IMR-90 (cell line): ENCODE measurements at regions not wholly inside any gene's neighbourhood (a gene's known extent, or its start where the extent isn't known, plus 50 kb on each side); places are given as distances from the start of the nearest gene placed in this dataset.

ENCODE experiments used
- ATAC-seq: fragments of 200-7000 bp; cut with Tn5 transposase; 2 replicates; pipeline ENCODE4 v1.9.1; 2020; ENCODE audit warnings: low read depth, mild to moderate bottlenecking, moderate library complexity
- BruUV-seq: library from RNA; stranded (reverse); fragments of 400-500 nt; replicated peaks from 2 replicates; lab custom pipeline; 2021; lab: Mats Ljungman, UMichigan
- CTCF ChIA-PET: fragments of 300-600 bp; formaldehyde crosslinking; extraction: SDS; loops from one replicate; lab custom pipeline; 2021; ENCODE audit warnings: antibody characterized with exemption; lab: Yijun Ruan, JAX
- POLR2A ChIA-PET: fragments of 300-600 bp; sonication (Branson Sonifier 250); formaldehyde crosslinking; loops from one replicate; lab custom pipeline; 2022; ENCODE audit warnings: antibody characterized with exemption; ENCODE audit not compliant: unreplicated experiment; lab: Charles Lee
- DNase-seq: peaks from one replicate; pipeline ENCODE4 v3.0.0; 2013
- H2AFZ ChIP-seq: replicated peaks from 2 replicates; pipeline ENCODE3; 2013; ENCODE audit warnings: low read length, mild to moderate bottlenecking; ENCODE audit not compliant: poor library complexity
- H2AK5ac ChIP-seq: 2 replicates; pipeline ENCODE4 v1.6.1; 2013; ENCODE audit warnings: low read depth, low read length, inconsistent platforms
- H2AK9ac ChIP-seq: replicated peaks from 2 replicates; pipeline ENCODE3; 2013; ENCODE audit warnings: mild to moderate bottlenecking, low read depth, low read length, moderate library complexity; ENCODE audit not compliant: poor library complexity
- H2BK120ac ChIP-seq: 2 replicates; pipeline ENCODE4 v1.6.1; 2013; ENCODE audit warnings: low read depth, low read length, inconsistent platforms
- H2BK15ac ChIP-seq: 3 replicates; pipeline ENCODE4 v1.6.1; 2013; ENCODE audit warnings: low read depth, low read length, inconsistent platforms
- H2BK20ac ChIP-seq: 2 replicates; pipeline ENCODE4 v1.6.1; 2013; ENCODE audit warnings: low read depth, mild to moderate bottlenecking, inconsistent platforms, low read length, moderate library complexity
- H2BK5ac ChIP-seq: 2 replicates; pipeline ENCODE4 v1.6.1; 2013; ENCODE audit warnings: mild to moderate bottlenecking, low read depth, low read length, inconsistent platforms; ENCODE audit not compliant: poor library complexity, severe bottlenecking
- H3K14ac ChIP-seq: replicated peaks from 2 replicates; pipeline ENCODE4 v1.6.1; 2013; ENCODE audit warnings: low read depth, low read length, inconsistent platforms
- H3K18ac ChIP-seq: 2 replicates; pipeline ENCODE4 v1.6.1; 2013; ENCODE audit warnings: low read depth, low read length, control low read depth
- H3K23ac ChIP-seq: 2 replicates; pipeline ENCODE4 v1.6.1; 2013; ENCODE audit warnings: low read depth, low read length, inconsistent platforms
- H3K27ac ChIP-seq: 2 replicates; pipeline ENCODE4 v1.5.1; 2013; ENCODE audit warnings: mild to moderate bottlenecking, control low read depth, low read length; ENCODE audit not compliant: insufficient read depth
- H3K27me3 ChIP-seq: 2 replicates; pipeline ENCODE4 v1.6.1; 2013; ENCODE audit warnings: low read length; ENCODE audit not compliant: control insufficient read depth, insufficient read depth
- H3K36me3 ChIP-seq: 2 replicates; pipeline ENCODE4 v1.6.1; 2013; ENCODE audit warnings: low read length, mixed read lengths; ENCODE audit not compliant: control insufficient read depth, insufficient read depth
- H3K4ac ChIP-seq: 2 replicates; pipeline ENCODE4 v1.6.1; 2013; ENCODE audit warnings: low read depth, low read length, inconsistent platforms
- H3K4me1 ChIP-seq: 2 replicates; pipeline ENCODE4 v1.6.1; 2013; ENCODE audit warnings: low read length, mixed read lengths; ENCODE audit not compliant: control insufficient read depth, insufficient read depth
- H3K4me2 ChIP-seq: 2 replicates; pipeline ENCODE4 v1.6.1; 2013; ENCODE audit warnings: low read depth, mild to moderate bottlenecking, control low read depth, low read length, moderate library complexity
- H3K4me3 ChIP-seq: 2 replicates; pipeline ENCODE4 v1.5.1; 2013; ENCODE audit warnings: low read depth, mild to moderate bottlenecking, control low read depth, low read length, moderate library complexity; ENCODE audit not compliant: insufficient read depth
- H3K56ac ChIP-seq: 2 replicates; pipeline ENCODE4 v1.6.1; 2013; ENCODE audit warnings: low read length, inconsistent platforms; ENCODE audit not compliant: insufficient read depth; ENCODE audit errors: extremely low read depth
- H3K79me1 ChIP-seq, 2 experiments: 2 replicates each; pipeline ENCODE4 v1.6.1; 2013; ENCODE audit warnings: low read length in 2 of 2, inconsistent platforms in 1 of 2, low read depth in 1 of 2
- H3K9ac ChIP-seq: 2 replicates; pipeline ENCODE4 v1.6.1; 2013; ENCODE audit warnings: low read depth, low read length, control low read depth
- H3K9me1 ChIP-seq: 2 replicates; pipeline ENCODE4 v1.6.1; 2013; ENCODE audit warnings: low read length, inconsistent platforms; ENCODE audit not compliant: insufficient read depth
- H3K9me3 ChIP-seq: 2 replicates; pipeline ENCODE4 v1.6.1; 2013; ENCODE audit warnings: low read length; ENCODE audit not compliant: control insufficient read depth, insufficient read depth
- H4K20me1 ChIP-seq: 2 replicates; pipeline ENCODE4 v1.6.1; 2013; ENCODE audit warnings: low read length, inconsistent platforms; ENCODE audit not compliant: insufficient read depth
- H4K5ac ChIP-seq: 2 replicates; pipeline ENCODE4 v1.6.1; 2013; ENCODE audit warnings: mild to moderate bottlenecking, low read depth, low read length, control low read depth
- H4K8ac ChIP-seq, 2 experiments: 2 replicates each; pipeline ENCODE4 v1.6.1; 2013; ENCODE audit warnings: low read depth in 2 of 2, low read length in 2 of 2, control low read depth in 1 of 2, inconsistent platforms in 1 of 2
- H4K91ac ChIP-seq: 2 replicates; pipeline ENCODE4 v1.6.1; 2013; ENCODE audit warnings: low read depth, low read length, inconsistent platforms; ENCODE audit not compliant: insufficient read depth
- CEBPB ChIP-seq: IDR thresholded peaks from 2 replicates; pipeline ENCODE4 v1.6.1; 2012; ENCODE audit warnings: low read depth, low read length, improper control_type of control experiment
- CTCF ChIP-seq: conservative IDR thresholded peaks from 2 replicates; pipeline ENCODE4 v1.5.1; 2012; ENCODE audit warnings: mild to moderate bottlenecking, low read depth, low read length, improper control_type of control experiment
- ELK1 ChIP-seq: fragments of 150-350 bp; IDR thresholded peaks from 2 replicates; pipeline ENCODE4 v1.6.1; 2016; ENCODE audit warnings: low read depth, mild to moderate bottlenecking, low read length, moderate library complexity, borderline replicate concordance
- FOS ChIP-seq: fragments of 150-350 bp; IDR thresholded peaks from 2 replicates; pipeline ENCODE4 v1.6.1; 2016; ENCODE audit warnings: low read depth, low read length
- MAZ ChIP-seq: IDR thresholded peaks from 2 replicates; pipeline ENCODE4 v1.6.1; 2012; ENCODE audit warnings: low read depth, mild to moderate bottlenecking, low read length, improper control_type of control experiment, moderate library complexity, borderline replicate concordance
- MXI1 ChIP-seq: IDR thresholded peaks from 2 replicates; pipeline ENCODE4 v1.6.1; 2012; ENCODE audit warnings: low read depth, mild to moderate bottlenecking, low read length, moderate library complexity, borderline replicate concordance
- NFE2L2 ChIP-seq: fragments of 150-350 bp; IDR thresholded peaks from 2 replicates; pipeline ENCODE4 v1.6.1; 2016; ENCODE audit warnings: low read depth, mild to moderate bottlenecking, low read length
- POLR2A ChIP-seq: IDR thresholded peaks from 2 replicates; pipeline ENCODE4 v1.6.1; 2012; ENCODE audit warnings: mild to moderate bottlenecking, low read depth, low read length
- RAD21 ChIP-seq: IDR thresholded peaks from 2 replicates; pipeline ENCODE4 v1.6.1; 2012; ENCODE audit warnings: low read length, improper control_type of control experiment
- RFX5 ChIP-seq: IDR thresholded peaks from 2 replicates; pipeline ENCODE4 v1.8.0; 2012; ENCODE audit warnings: low read depth, mild to moderate bottlenecking, low read length, moderate library complexity
- WGBS, 2 experiments: methylation state at CpG; one replicate each; pipeline versions ENCODE4 v1.1.5 to v1.1.7; 2013; ENCODE audit warnings: missing lambda C conversion rate in 2 of 2; ENCODE audit not compliant: insufficient read length in 1 of 2; ENCODE audit errors: extremely low coverage in 2 of 2; 5-methylcytosine and 5-hydroxymethylcytosine counted together
- dilution Hi-C: fragments of 300-500 bp; cut with HindIII; formaldehyde crosslinking; loops from one replicate; pipeline ENCODE4 v1.14.3; 2018; ENCODE audit warnings: low sequenced_read_pairs; ENCODE audit not compliant: unreplicated experiment
- in situ Hi-C: fragments of 300-500 bp; cut with MboI; formaldehyde crosslinking; loops from 3 replicates; pipeline ENCODE4 v1.14.3; 2019; ENCODE audit warnings: low sequenced_read_pairs, inconsistent platforms, mixed read lengths
- intact Hi-C: fragments of 100-400 bp; cut with micrococcal nuclease; formaldehyde crosslinking; loops from 2 replicates; pipeline ENCODE4 v1.10.0; 2022

GRCh38 chr14:84987042-84987441 lies 542.9 kb upstream of the FLRT2 start:
- Histone ChIP-seq H3K18ac (no peak overlapping the region), H4K5ac (no peak overlapping the region), H2AK5ac (no peak overlapping the region), H3K23ac (no peak overlapping the region), H2AFZ (no peak overlapping the region), H3K79me1 (no peaks in the 10 kb centered on the region), H3K9me3 (peaks cover 2% of the 10 kb centered on the region; the same call in 1 of the 2 replicates), H4K20me1 (no peaks in the 10 kb centered on the region), H4K91ac (no peak overlapping the region), H2BK20ac (no peak overlapping the region), H3K4me3 (no peak overlapping the region), H3K56ac (no peak overlapping the region), H3K4me2 (no peak overlapping the region), H2BK5ac (no peak overlapping the region), H3K36me3 (no peaks in the 10 kb centered on the region), H3K4ac (no peak overlapping the region), H3K27me3 (no peaks in the 10 kb centered on the region), H3K27ac (no peak overlapping the region), H2BK15ac (no peak overlapping the region), H3K4me1 (no peaks in the 10 kb centered on the region), H3K9me1 (no peaks in the 10 kb centered on the region), H3K14ac (no peak overlapping the region), H4K8ac (no peak overlapping the region), H2BK120ac (no peak overlapping the region), H3K9ac (no peak overlapping the region), H2AK9ac (no peak overlapping the region)
- no peak for DNase-seq
- in situ Hi-C loops (no loop called here), intact Hi-C loops (no loop called here), dilution Hi-C loops (no loop called here)
- ATAC-seq, result no peak
- CTCF ChIA-PET, result no interaction called here
- no TSS peak for BruUV-seq
- no CpG with 5 or more reads among the region's 1 CpG for WGBS, 2 experiments
- POLR2A ChIA-PET, result no interaction called here
- TF ChIP-seq CTCF, result no peak
- no peak for TF ChIP-seq ELK1
- no peak for TF ChIP-seq MXI1
- no peak for TF ChIP-seq RAD21
- no peak for TF ChIP-seq MAZ
- no peak for TF ChIP-seq RFX5
- no peak for TF ChIP-seq CEBPB
- TF ChIP-seq POLR2A, result no peak
- no peak for TF ChIP-seq NFE2L2
- TF ChIP-seq FOS, result no peak
